Fibroblast of skin of back (primary cell): ENCODE measurements at regions not wholly inside any gene's neighbourhood (a gene's known extent, or its start where the extent isn't known, plus 50 kb on each side); places are given as distances from the start of the nearest gene placed in this dataset.
A peak's percentile ranks its signal among the peaks of the same experiment; 100 is the strongest.

Experiments
- DNase-seq: peaks from one replicate; pipeline ENCODE4 v3.0.0-alpha.2; 2013

DNA sequence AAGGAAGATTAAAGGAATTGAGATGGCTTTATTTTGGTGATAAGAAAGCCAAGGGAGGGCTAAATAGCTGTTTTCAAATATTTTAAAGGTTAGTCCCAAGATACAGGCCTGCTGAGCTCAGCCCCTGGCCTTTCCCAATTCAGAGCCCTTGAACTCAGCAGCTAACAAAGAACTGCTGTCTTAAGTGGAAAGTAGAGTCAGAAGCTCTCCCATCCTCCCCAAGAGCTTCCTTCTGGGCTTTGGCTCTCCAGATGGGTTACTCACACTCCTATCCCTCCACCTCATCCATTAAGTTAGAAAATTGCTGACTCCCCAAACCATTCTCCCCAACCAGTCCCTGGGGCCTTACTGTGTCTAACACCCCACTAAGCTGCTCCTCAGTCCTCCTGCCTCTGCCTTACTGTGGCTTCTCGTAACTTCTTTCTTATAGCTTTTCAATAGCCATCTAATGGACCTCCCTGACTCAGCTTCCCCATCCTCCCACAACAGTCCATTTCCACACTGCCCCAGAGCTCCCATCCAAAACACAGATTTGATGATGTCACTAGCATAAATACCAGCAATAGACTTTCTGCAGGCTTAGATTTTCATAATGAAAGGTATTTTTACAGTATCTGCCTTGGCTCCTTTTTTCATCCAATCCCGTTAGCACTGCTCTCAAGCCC, 239.1 kb downstream of the ENC1 start:
- DNase-seq: no peak

DNA sequence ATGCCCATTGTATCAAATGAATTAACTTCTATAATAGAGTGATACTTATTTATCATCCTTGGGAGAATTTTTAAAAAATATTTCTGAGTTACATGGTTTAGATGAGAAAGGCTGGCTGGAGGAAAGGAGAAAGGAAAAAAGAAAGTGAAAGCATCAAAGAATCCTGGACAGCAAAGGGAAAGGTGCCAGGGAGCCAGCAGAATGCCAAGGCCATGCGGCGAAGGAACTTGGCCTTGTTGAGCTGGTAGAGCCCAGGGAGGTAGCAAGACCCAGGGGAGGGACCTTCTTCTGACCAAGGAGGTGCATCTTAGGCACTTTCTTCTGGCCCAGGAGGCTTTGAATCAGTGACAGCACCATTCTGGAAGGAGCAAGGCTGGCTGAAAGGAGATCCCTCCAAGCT, 240.5 kb downstream of the ENC1 start:
- DNase-seq: no peak

- no peak for DNase-seq
Observed at GRCh38 chr5:74396913-74397622, 243.5 kb downstream of the ENC1 start.

GRCh38 chr5:74394916-74395880, 245.3 kb downstream of the ENC1 start:
- no peak for DNase-seq

DNA sequence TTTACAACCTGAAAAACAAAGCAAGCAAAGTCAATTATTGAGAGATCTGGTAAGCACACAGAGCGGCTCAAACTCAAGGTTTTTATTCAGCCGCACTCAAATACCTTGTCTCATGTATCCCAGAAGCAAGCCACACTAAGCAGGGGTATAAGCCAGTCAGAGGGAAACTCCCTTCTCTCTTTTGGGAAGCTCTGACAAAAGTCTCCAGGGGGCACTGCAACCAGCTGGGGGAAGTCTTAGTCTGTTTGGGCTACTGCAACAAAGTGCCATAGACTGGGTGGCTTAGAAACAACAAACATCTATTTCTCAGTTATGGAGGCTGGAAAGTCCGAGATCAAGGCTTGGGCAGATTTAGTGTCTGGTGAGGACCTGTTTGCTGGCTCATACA, 246.0 kb downstream of the ENC1 start:
- DNase-seq: no peak

DNA sequence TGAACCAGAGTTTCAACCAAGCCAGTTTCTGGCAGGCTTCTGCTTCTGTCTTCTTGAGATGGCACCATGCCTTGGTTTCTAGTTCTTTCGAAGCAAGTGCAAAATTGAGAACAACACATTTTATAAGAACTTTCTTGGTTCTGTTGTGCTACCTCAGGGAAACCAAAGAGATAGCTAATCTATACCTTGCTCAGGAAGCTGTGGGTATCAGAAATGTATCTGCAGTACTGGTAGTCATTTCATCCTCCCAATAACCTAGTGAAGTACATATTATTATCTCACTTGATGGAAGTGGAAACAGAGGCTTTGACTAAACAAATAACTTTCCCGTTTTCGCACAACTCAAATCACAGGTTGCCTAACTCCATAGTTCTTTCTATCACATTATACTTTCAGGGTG, 246.6 kb downstream of the ENC1 start:
- DNase-seq: no peak

GRCh38 chr5:74392711-74393351, 247.7 kb downstream of the ENC1 start:
- DNase-seq: peak; percentile 44

DNA sequence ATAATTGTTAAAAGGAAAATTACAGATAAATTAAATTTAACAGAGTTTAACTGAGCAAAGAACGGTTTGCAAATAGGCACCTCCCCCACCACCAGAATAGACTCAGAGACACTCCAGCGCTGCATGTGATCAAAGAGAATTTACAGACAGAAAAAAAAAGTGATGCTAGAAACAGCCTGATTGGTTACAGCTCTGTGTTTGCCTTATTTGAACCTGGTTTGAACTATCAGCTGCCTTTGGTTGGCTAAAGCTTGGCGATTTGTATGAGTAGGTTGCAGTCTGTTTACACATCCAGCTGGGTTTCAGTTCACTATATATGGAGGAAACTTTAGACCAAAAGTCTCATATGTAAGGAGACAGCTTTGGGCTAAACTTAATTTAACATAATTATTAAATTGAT, 249.1 kb downstream of the ENC1 start:
- DNase-seq: no peak

DNA sequence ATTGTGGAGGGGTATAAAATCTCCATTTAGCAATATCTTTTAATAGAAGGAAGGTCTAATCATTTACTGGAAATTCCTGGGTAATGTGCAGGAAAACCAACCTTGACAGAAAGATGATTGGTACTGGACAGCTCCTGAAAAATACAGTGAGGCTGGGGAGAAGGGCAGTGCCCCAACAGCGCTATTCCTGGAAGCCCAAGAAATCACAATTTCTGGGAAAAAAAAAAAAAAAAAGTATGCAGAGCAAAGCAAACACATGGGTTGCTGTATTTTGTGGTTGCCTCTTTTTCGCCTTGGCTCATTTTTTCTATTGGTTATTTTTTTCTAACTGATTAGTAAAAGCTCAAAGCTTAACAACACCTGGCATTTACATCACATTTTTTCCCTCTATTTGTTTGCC, 249.7 kb downstream of the ENC1 start:
- DNase-seq: peak; percentile 24

GRCh38 chr5:74390306-74390637, 250.3 kb downstream of the ENC1 start:
- DNase-seq: peak; percentile 7

- peak; percentile 42 for DNase-seq
Observed at GRCh38 chr5:74389531-74390305, 250.8 kb downstream of the ENC1 start.

DNA sequence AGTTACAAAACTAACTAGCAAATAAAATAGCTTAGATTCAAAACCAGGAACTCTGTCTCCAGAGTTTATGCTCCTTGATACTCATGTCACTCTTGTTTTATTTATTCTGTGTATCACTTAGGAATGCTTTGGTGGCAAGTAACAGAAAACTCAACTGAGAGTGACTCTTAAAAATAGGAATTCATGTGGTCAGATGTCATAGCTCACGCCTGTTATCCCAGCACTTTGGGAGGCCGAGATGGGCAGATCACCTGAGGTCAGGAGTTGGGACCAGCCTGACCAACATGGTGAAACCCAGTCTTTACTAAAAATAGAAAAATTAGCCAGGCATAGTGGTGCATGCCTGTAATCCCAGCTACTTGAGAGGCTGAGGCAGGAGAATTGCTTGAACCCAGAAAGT, 252.1 kb downstream of the ENC1 start:
- DNase-seq: peak; percentile 42

DNA sequence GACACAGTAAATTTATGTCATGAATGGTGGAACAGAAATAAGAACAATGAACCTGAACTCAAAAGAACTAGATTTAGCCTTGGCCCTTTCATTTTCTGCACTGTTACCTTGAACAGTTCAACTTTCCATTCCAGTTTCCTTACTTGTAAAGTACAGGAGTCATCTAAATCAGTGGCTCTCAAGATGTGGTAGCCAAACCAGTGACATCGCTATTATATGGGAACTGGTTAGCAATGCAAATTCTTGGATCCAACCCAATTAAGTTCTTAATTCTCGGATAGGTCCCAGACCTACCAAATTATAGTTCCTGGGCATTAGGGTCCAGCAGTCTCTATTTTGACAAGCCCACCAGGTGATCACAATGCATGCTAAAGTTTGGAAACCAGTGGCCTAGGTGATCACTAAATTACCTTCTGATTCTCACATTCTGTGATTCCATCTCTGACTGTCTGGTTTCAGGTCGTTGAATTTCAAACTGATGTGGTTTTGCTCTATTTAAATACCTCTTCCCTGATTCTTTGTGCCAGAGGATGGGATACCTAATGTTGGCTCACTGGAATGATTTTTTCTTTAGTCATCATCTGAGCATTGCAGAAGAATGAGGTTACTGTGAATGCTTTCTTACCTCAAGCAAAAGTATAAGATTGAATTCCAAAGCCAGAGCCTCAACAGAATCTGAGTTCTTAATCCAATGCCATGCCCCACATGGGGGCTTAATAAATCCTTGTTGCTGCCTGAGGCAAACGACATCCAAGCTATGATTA, 253.8 kb downstream of the ENC1 start:
- DNase-seq: peak; percentile 78

- no peak for DNase-seq
Observed at GRCh38 chr5:74384851-74385250, 255.7 kb downstream of the ENC1 start.

- peak; percentile 72 for DNase-seq
Observed at GRCh38 chr5:74382987-74383593, 257.4 kb downstream of the ENC1 start.

DNA sequence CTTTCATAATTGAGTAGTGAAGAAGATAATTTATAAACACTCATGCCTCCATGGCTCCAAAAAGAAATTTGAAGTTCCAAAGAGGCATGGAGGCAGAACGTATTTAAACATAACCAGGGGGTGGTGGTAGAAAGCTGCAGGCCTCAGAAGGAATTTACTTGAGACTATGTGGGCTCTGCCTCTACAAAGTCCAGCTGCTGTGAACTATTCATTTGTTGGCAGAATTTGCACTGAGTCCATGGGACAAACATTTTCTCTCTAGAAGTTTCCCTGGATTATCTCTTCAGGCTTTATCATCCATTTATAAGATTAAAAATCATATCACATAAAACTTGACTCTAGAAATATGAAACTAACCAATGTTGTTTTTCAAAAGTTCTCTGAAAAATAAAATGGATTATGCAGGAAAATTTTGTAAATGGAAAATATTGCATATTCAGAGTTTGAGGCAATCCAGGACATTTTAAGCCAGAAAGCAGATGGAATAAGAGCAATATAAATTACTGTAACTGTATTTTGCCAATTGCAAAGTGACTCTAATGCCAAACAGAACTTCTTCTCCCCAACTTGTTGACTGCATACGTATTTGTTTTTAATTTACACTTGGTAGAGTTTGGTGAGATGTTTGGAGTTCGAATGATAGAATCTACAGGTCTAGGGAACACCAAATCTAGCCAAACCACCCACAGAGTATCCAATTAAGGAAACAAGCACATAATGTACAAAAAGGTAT, 258.2 kb downstream of the ENC1 start:
- no peak for DNase-seq

DNA sequence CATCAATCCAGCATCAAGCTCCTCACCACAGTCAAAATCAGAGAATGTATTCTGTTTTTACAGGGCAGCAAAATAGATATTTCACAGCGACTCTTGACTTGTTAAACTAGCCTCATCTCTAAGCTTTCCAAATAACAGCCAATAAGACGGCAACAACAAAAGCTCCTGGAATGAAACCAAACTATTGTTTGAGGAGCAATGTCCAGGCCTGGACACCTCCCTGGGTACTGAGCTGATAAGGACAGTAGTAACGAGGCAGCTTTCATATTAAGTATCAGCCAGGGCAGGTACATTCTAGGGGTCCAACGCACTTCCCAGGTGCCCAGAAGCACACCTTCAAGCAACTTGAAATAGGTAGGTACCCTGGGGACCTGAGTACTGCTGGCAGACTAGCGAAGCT, 260.3 kb downstream of the ENC1 start:
- DNase-seq: no peak

DNA sequence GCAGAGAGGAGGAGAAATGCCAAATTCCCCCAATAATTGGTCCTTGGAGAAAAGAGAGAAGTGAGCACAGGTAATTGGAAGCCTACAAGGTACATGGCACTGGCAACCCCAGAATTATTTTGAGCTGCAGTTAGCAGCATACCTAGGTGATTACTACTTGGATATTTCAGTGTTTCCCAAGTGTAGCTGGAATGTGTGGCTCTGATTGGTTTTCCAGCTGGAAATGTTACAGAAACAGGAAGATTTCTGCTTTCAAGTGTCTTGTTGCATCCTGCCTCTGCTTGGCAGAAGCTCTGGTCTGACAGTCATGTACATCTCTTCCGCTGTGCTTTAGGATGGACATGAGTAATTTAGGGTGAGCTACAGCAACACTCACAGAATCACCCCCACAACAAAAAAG, 262.1 kb downstream of the ENC1 start:
- peak; percentile 26 for DNase-seq

DNA sequence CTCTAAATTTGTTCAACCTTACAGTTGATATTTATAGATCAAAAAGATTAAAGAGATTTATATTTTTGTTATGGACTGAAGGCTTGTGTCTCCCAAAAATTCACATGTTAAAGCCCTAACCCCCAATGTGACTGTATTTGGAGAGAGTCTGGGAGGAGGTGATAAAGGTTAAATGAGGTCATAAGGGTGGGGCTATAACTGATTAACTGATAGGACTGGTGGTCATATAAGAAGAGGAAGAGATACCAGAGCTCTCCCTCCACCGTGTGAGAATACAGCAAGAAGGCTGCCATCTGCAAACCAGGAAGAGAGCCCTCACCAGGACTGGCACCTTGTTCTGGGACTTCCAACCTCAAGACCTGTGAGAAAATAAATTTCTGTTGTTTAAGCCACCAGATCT, 264.3 kb downstream of the ENC1 start:
- DNase-seq: no peak

- no peak for DNase-seq
Observed at GRCh38 chr5:74375271-74375670, 265.3 kb downstream of the ENC1 start.
